C4-2B (cell line): ENCODE measurements at regions not wholly inside any gene's neighbourhood (a gene's known extent, or its start where the extent isn't known, plus 50 kb on each side); places are given as distances from the start of the nearest gene placed in this dataset.

Experiments used
- ZFX ChIP-seq: fragments of 450-650 bp; IDR thresholded peaks from 2 replicates; pipeline ENCODE4 v1.6.1; 2017
- TF ChIP-seq, protein P1 (sequence below): fragments of 450-650 bp; conservative IDR thresholded peaks from 2 replicates; pipeline ENCODE4 v1.5.1; 2017; ENCODE audit warnings: mild to moderate bottlenecking

DNA sequence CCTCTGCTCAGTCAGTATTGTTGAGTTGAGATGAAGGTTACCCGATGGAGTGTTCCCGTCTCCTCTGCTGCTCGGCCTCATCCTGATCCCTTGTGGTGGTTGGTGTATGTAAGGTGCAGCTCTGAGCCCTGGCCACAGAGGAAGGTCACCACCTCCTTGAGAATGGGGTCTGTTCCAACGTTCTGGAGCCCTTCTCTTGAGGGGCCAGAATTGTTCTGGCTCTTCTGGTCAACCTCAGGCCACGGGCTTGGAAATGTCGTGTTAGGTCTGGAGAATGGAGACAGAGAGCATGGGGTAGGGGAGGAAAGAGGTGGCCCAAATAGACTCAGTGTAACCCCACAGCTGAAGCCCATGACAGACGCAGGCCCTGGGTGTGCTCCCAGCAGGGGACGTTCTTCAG, 62.3 kb upstream of the ETV3 start:
- TF ChIP-seq, protein P1, sequence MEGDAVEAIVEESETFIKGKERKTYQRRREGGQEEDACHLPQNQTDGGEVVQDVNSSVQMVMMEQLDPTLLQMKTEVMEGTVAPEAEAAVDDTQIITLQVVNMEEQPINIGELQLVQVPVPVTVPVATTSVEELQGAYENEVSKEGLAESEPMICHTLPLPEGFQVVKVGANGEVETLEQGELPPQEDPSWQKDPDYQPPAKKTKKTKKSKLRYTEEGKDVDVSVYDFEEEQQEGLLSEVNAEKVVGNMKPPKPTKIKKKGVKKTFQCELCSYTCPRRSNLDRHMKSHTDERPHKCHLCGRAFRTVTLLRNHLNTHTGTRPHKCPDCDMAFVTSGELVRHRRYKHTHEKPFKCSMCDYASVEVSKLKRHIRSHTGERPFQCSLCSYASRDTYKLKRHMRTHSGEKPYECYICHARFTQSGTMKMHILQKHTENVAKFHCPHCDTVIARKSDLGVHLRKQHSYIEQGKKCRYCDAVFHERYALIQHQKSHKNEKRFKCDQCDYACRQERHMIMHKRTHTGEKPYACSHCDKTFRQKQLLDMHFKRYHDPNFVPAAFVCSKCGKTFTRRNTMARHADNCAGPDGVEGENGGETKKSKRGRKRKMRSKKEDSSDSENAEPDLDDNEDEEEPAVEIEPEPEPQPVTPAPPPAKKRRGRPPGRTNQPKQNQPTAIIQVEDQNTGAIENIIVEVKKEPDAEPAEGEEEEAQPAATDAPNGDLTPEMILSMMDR: no peak
- no peak for TF ChIP-seq ZFX
